H9 (cell line): ENCODE measurements at regions not wholly inside any gene's neighbourhood (a gene's known extent, or its start where the extent isn't known, plus 50 kb on each side); places are given as distances from the start of the nearest gene placed in this dataset.

Source experiments
- DNase-seq: peaks from one replicate; pipeline ENCODE4 v3.0.0-alpha.2; 2017
- H2AFZ ChIP-seq: one replicate; pipeline ENCODE4 v1.6.1; 2013; ENCODE audit warnings: mild to moderate bottlenecking, low read length, control low read depth, moderate library complexity
- H2AK5ac ChIP-seq: 2 replicates; pipeline ENCODE4 v1.6.1; 2013; ENCODE audit warnings: low read length, control low read depth, mixed read lengths; ENCODE audit not compliant: insufficient read length
- H2BK120ac ChIP-seq: one replicate; pipeline ENCODE4 v1.6.1; 2013; ENCODE audit warnings: low read depth, mild to moderate bottlenecking, low read length, control low read depth, inconsistent platforms; ENCODE audit not compliant: poor library complexity, severe bottlenecking
- H2BK12ac ChIP-seq: 2 replicates; pipeline ENCODE4 v1.6.1; 2013; ENCODE audit warnings: low read length, control low read depth, mixed read lengths, low read depth; ENCODE audit not compliant: insufficient read length
- H2BK15ac ChIP-seq: 2 replicates; pipeline ENCODE4 v1.6.1; 2013; ENCODE audit warnings: low read depth, low read length, control low read depth
- H2BK20ac ChIP-seq: one replicate; pipeline ENCODE4 v1.6.1; 2013; ENCODE audit warnings: low read depth, mild to moderate bottlenecking, low read length, control low read depth, inconsistent platforms; ENCODE audit not compliant: poor library complexity, severe bottlenecking
- H2BK5ac ChIP-seq: 2 replicates; pipeline ENCODE4 v1.6.1; 2013; ENCODE audit warnings: low read length, control low read depth, mixed read lengths; ENCODE audit not compliant: insufficient read length
- H3K14ac ChIP-seq: 2 replicates; pipeline ENCODE4 v1.6.1; 2013; ENCODE audit warnings: low read length, control low read depth; ENCODE audit not compliant: insufficient read depth
- H3K18ac ChIP-seq: 2 replicates; pipeline ENCODE4 v1.6.1; 2013; ENCODE audit warnings: low read depth, mild to moderate bottlenecking, mixed read lengths, low read length, control low read depth; ENCODE audit not compliant: insufficient read length
- H3K23ac ChIP-seq: 2 replicates; pipeline ENCODE4 v1.6.1; 2013; ENCODE audit warnings: low read length, control low read depth, mixed read lengths, low read depth; ENCODE audit not compliant: insufficient read length
- H3K23me2 ChIP-seq: 2 replicates; pipeline ENCODE4 v1.6.1; 2013; ENCODE audit warnings: low read depth, mild to moderate bottlenecking, mixed read lengths, low read length, control low read depth; ENCODE audit not compliant: insufficient read length, poor library complexity, severe bottlenecking
- H3K27ac ChIP-seq: 2 replicates; pipeline ENCODE4 v1.5.1; 2013; ENCODE audit warnings: low read length, control low read depth, mixed read lengths, low read depth; ENCODE audit not compliant: insufficient read length
- H3K27me3 ChIP-seq: 2 replicates; pipeline ENCODE4 v1.6.1; 2013; ENCODE audit warnings: low read length, control low read depth, inconsistent platforms; ENCODE audit not compliant: insufficient read depth
- H3K4ac ChIP-seq: 2 replicates; pipeline ENCODE4 v1.6.1; 2013; ENCODE audit warnings: low read depth, mild to moderate bottlenecking, control low read depth, inconsistent platforms, low read length, moderate library complexity
- H3K4me1 ChIP-seq: 2 replicates; pipeline ENCODE4 v1.6.1; 2013; ENCODE audit warnings: low read length, control low read depth, inconsistent platforms; ENCODE audit not compliant: insufficient read depth
- H3K4me2 ChIP-seq: 2 replicates; pipeline ENCODE4 v1.6.1; 2013; ENCODE audit warnings: low read length, control low read depth, mixed read lengths; ENCODE audit not compliant: insufficient read length, insufficient read depth
- H3K56ac ChIP-seq: 2 replicates; pipeline ENCODE4 v1.6.1; 2013; ENCODE audit warnings: low read depth, mild to moderate bottlenecking, mixed read lengths, low read length, control low read depth; ENCODE audit not compliant: insufficient read length
- H3K79me1 ChIP-seq: 2 replicates; pipeline ENCODE4 v1.6.1; 2013; ENCODE audit warnings: low read depth, mild to moderate bottlenecking, moderate library complexity, low read length, control low read depth, inconsistent platforms; ENCODE audit not compliant: insufficient read depth, poor library complexity, severe bottlenecking
- H3K79me2 ChIP-seq: 2 replicates; pipeline ENCODE4 v1.6.1; 2013; ENCODE audit warnings: low read length, control low read depth, inconsistent platforms; ENCODE audit not compliant: insufficient read depth
- H3K9ac ChIP-seq: 2 replicates; pipeline ENCODE4 v1.6.1; 2013; ENCODE audit warnings: low read length, control low read depth, mixed read lengths; ENCODE audit not compliant: insufficient read length; ENCODE audit errors: extremely low read depth
- H3K9me3 ChIP-seq: one replicate; pipeline ENCODE4 v1.6.1; 2013; ENCODE audit warnings: low read depth, low read length, inconsistent platforms; ENCODE audit not compliant: control insufficient read depth
- H3T11ph ChIP-seq: one replicate; pipeline ENCODE4 v1.6.1; 2013; ENCODE audit warnings: mild to moderate bottlenecking, low read length, control low read depth, inconsistent platforms
- H4K20me1 ChIP-seq: one replicate; pipeline ENCODE4 v1.6.1; 2013; ENCODE audit not compliant: control insufficient read depth, insufficient read length, insufficient read depth
- H4K5ac ChIP-seq: 2 replicates; pipeline ENCODE4 v1.6.1; 2013; ENCODE audit warnings: low read depth, mild to moderate bottlenecking, mixed read lengths, low read length, control low read depth; ENCODE audit not compliant: insufficient read length
- H4K8ac ChIP-seq: replicated peaks from 2 replicates; pipeline ENCODE4 v1.6.1; 2013; ENCODE audit warnings: low read length, control low read depth, mixed read lengths, low read depth; ENCODE audit not compliant: insufficient read length
- H4K91ac ChIP-seq: 2 replicates; pipeline ENCODE4 v1.6.1; 2013; ENCODE audit warnings: low read depth, mild to moderate bottlenecking, moderate library complexity, mixed read lengths, low read length, control low read depth; ENCODE audit not compliant: insufficient read length
- H3K27ac Mint-ChIP-seq, 3 experiments: 2 replicates in 2 of 3; 3 replicates in 1 of 3; pipeline ENCODE4 v1.8.0; 2020 to 2021; ENCODE audit warnings: mixed read lengths in 3 of 3, mild to moderate bottlenecking in 1 of 3, moderate library complexity in 1 of 3
- H3K27me3 Mint-ChIP-seq: 2 replicates; pipeline ENCODE4 v1.8.0; 2021; ENCODE audit warnings: low read depth, mild to moderate bottlenecking, moderate library complexity, mixed read lengths
- H3K36me3 Mint-ChIP-seq, 3 experiments: 2 replicates in 2 of 3; 3 replicates in 1 of 3; pipeline ENCODE4 v1.8.0; 2020 to 2021; ENCODE audit warnings: low read depth in 3 of 3, mixed read lengths in 3 of 3; ENCODE audit not compliant: insufficient read depth in 1 of 3
- H3K4me1 Mint-ChIP-seq, 2 experiments: 2 replicates each; pipeline ENCODE4 v1.8.0; 2020; ENCODE audit warnings: mixed read lengths in 2 of 2
- H3K4me3 Mint-ChIP-seq, 2 experiments: 2 replicates in 1 of 2; 3 replicates in 1 of 2; pipeline ENCODE4 v1.8.0; 2020 to 2021; ENCODE audit warnings: mild to moderate bottlenecking in 2 of 2, mixed read lengths in 2 of 2, moderate library complexity in 1 of 2
- H3K9me3 Mint-ChIP-seq, 2 experiments: 2 replicates in 1 of 2; 3 replicates in 1 of 2; pipeline ENCODE4 v1.8.0; 2020; ENCODE audit warnings: mild to moderate bottlenecking in 2 of 2, mixed read lengths in 2 of 2, moderate library complexity in 1 of 2
- WGBS: extraction: QIAGEN DNeasy Blood & Tissue Kit; methylation state at CpG from one replicate; pipeline ENCODE4 v1.1.7; 2013; ENCODE audit warnings: missing lambda C conversion rate, low lambda C conversion rate, mixed read lengths; ENCODE audit not compliant: insufficient read length; ENCODE audit errors: extremely low coverage; 5-methylcytosine and 5-hydroxymethylcytosine counted together
- TF ChIP-seq, protein P1 (sequence below): fragments of 200-600 bp; sonication (generic); conservative IDR thresholded peaks from 3 replicates; pipeline ENCODE4 v1.8.0; 2021; ENCODE audit warnings: antibody characterized with exemption, mild to moderate bottlenecking

DNA sequence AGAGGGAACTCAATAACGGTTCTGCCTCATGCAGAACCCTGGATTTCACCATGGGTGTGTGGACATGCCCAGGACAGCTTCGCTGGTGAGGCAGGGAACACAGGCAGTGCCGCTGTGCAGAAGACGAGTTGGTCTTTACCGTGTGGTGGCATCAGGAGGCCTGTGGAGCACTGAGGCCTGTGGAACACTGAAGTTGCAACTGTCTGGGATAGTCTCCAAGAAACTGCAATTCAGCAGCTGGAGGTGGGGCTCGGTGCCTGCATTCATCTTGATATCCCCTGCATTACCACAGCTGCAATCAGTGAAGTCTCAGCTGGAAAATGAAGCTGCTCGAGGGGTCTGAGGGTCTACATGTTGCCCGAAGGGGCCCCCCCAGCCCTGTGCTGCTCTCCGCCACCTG, 202.4 kb upstream of the CDH4 start:
- no peak overlapping the region for H3K27ac ChIP-seq
- no peaks in the 10 kb centered on the region; the same call in 1 of the 2 replicates for H3K27me3 ChIP-seq
- H2AFZ ChIP-seq, result no peak overlapping the region
- H4K20me1 ChIP-seq, result no peaks in the 10 kb centered on the region
- H2BK12ac ChIP-seq, result no peak overlapping the region
- Mint-ChIP-seq H3K4me1 (peaks cover 9 to 11% of the 10 kb centered on the region in 2 experiments), H3K27ac (no peak overlapping the region), H3K4me3 (no peak overlapping the region), H3K36me3 (no peaks in the 10 kb centered on the region), H3K27me3 (peaks cover 56% of the 10 kb centered on the region), H3K9me3 (peaks cover 3 to 4% of the 10 kb centered on the region in 2 experiments; a peak in 3 of 5 replicates)
- no peak overlapping the region for H3K4ac ChIP-seq
- H3K4me2 ChIP-seq, result no peak overlapping the region
- H3T11ph ChIP-seq, result no peak overlapping the region
- TF ChIP-seq, protein P1, sequence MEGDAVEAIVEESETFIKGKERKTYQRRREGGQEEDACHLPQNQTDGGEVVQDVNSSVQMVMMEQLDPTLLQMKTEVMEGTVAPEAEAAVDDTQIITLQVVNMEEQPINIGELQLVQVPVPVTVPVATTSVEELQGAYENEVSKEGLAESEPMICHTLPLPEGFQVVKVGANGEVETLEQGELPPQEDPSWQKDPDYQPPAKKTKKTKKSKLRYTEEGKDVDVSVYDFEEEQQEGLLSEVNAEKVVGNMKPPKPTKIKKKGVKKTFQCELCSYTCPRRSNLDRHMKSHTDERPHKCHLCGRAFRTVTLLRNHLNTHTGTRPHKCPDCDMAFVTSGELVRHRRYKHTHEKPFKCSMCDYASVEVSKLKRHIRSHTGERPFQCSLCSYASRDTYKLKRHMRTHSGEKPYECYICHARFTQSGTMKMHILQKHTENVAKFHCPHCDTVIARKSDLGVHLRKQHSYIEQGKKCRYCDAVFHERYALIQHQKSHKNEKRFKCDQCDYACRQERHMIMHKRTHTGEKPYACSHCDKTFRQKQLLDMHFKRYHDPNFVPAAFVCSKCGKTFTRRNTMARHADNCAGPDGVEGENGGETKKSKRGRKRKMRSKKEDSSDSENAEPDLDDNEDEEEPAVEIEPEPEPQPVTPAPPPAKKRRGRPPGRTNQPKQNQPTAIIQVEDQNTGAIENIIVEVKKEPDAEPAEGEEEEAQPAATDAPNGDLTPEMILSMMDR, result no peak
- whole genome bisulfite sequencing, result no CpG with 5 or more reads among the region's 9 CpGs
- no peak overlapping the region for H2BK5ac ChIP-seq
- H4K5ac ChIP-seq, result no peak overlapping the region
- H3K23ac ChIP-seq, result no peak overlapping the region
- H3K9me3 ChIP-seq, result no peaks in the 10 kb centered on the region
- H3K9ac ChIP-seq, result no peak overlapping the region
- H4K91ac ChIP-seq, result no peak overlapping the region
- H3K4me1 ChIP-seq, result no peaks in the 10 kb centered on the region
- H3K18ac ChIP-seq, result no peak overlapping the region
- no peak overlapping the region for H2AK5ac ChIP-seq
- no peak overlapping the region for H3K56ac ChIP-seq
- H2BK120ac ChIP-seq, result no peak overlapping the region
- DNase-seq, result no peak
- no peaks in the 10 kb centered on the region for H3K79me1 ChIP-seq
- no peak overlapping the region for H4K8ac ChIP-seq
- no peak overlapping the region for H2BK20ac ChIP-seq
- no peaks in the 10 kb centered on the region for H3K23me2 ChIP-seq
- H2BK15ac ChIP-seq, result no peak overlapping the region
- H3K79me2 ChIP-seq, result no peaks in the 10 kb centered on the region
- H3K14ac ChIP-seq, result no peak overlapping the region
